ENCODE measurements at regions not wholly inside any gene's neighbourhood (a gene's known extent, or its start where the extent isn't known, plus 50 kb on each side); places are given as distances from the start of the nearest gene placed in this dataset.

DNA sequence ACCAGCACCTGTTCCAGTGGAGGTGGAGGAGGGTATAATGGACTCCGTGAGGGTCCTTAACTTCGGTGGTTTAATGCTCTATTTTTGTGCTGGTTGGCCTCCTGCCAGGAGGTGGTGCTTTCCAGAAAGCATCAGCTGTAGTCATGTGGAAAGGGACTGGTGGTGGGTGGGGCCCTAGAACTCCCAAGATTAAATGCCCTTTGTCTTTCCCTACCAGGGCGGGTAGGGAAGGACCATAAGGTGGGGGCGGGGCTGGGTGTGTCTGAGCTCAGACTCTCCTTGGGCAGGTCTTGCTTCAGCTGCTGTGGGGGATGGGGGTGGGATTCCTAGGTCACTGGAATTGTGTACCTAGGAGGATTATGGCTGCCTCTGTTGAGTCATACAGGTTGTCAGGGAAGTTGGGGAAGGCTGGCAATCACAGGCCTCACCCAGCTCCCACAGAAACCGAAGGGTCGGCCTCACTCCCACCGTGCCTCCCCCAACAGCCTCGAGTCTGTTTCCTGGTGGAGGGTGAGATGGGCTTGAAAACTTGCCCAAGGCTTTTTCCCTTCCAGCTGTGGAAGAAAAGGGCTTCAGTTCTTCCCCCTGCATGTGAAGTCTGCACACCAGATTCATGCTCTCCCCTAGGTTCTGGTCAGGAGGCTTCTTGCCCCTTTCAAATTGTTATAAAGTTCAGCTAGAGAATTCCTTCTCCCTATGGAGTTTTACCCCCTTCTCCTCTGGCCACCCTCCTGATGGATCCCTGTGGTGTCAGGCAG, 60.3 kb upstream of the CLDN10 start:
- no peak for TF ChIP-seq POLR2A (IDR thresholded peaks at IDR 0.05)
- TF ChIP-seq, protein P1, sequence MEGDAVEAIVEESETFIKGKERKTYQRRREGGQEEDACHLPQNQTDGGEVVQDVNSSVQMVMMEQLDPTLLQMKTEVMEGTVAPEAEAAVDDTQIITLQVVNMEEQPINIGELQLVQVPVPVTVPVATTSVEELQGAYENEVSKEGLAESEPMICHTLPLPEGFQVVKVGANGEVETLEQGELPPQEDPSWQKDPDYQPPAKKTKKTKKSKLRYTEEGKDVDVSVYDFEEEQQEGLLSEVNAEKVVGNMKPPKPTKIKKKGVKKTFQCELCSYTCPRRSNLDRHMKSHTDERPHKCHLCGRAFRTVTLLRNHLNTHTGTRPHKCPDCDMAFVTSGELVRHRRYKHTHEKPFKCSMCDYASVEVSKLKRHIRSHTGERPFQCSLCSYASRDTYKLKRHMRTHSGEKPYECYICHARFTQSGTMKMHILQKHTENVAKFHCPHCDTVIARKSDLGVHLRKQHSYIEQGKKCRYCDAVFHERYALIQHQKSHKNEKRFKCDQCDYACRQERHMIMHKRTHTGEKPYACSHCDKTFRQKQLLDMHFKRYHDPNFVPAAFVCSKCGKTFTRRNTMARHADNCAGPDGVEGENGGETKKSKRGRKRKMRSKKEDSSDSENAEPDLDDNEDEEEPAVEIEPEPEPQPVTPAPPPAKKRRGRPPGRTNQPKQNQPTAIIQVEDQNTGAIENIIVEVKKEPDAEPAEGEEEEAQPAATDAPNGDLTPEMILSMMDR (IDR thresholded peaks at IDR 0.05): no peak

All from right lobe of liver (tissue), 4 donors.